Stimulated activated naive CD8-positive, alpha-beta T cell treated with anti-CD3 and anti-CD28 coated beads, Interleukin-15, amount 100 ng/mL, for 72 hours (primary cell): ENCODE measurements at regions not wholly inside any gene's neighbourhood (a gene's known extent, or its start where the extent isn't known, plus 50 kb on each side); places are given as distances from the start of the nearest gene placed in this dataset.
"Not testable (repeated sequence)": the region's sequence is repeated elsewhere in the genome, so short reads cannot be mapped to it uniquely, and the experiment has no call there.

ENCODE experiments used
- ATAC-seq: fragments of 150-1000 bp; cut with Tn5 transposase; 2 replicates; pipeline ENCODE4 v1.10.0; 2021; ENCODE audit warnings: mild to moderate bottlenecking, moderate library complexity
- DNase-seq, 2 donors: peaks; one replicate each; pipeline ENCODE4 v3.0.0; 2021 to 2022
- H3K27ac Mint-ChIP-seq, 2 donors: one replicate each; pipeline ENCODE4 v1.8.0; 2022; ENCODE audit warnings: mild to moderate bottlenecking in 2 of 2, mixed read lengths in 2 of 2, moderate library complexity in 2 of 2
- H3K27me3 Mint-ChIP-seq: one replicate; pipeline ENCODE4 v1.8.0; 2022; ENCODE audit warnings: mixed read lengths
- H3K4me1 Mint-ChIP-seq: one replicate; pipeline ENCODE4 v1.8.0; 2022; ENCODE audit warnings: mild to moderate bottlenecking, mixed read lengths
- H3K4me3 Mint-ChIP-seq, 2 donors: one replicate each; pipeline ENCODE4 v1.8.0; 2022; ENCODE audit warnings: mild to moderate bottlenecking in 2 of 2, mixed read lengths in 2 of 2, moderate library complexity in 1 of 2
- H3K9me3 Mint-ChIP-seq, 2 donors: one replicate each; pipeline ENCODE4 v1.8.0; 2022; ENCODE audit warnings: mixed read lengths in 2 of 2

- not testable (repeated sequence) for H3K27me3 Mint-ChIP-seq, ATAC-seq, H3K27ac Mint-ChIP-seq, H3K4me3 Mint-ChIP-seq, H3K4me1 Mint-ChIP-seq, DNase-seq, H3K9me3 Mint-ChIP-seq
These were observed 1282.2 kb upstream of the ADGRL4 start for GRCh38 chr1:80288750-80289149.

- no peaks in the 10 kb centered on the region for H3K27me3 Mint-ChIP-seq
- no peak overlapping the region for H3K4me3 Mint-ChIP-seq
- peaks cover 8 to 25% of the 10 kb centered on the region in 2 donors for H3K9me3 Mint-ChIP-seq
- ATAC-seq: no peak
- no peak overlapping the region for H3K27ac Mint-ChIP-seq
- no peaks in the 10 kb centered on the region for H3K4me1 Mint-ChIP-seq
- no peak for DNase-seq
These were observed 1276.0 kb upstream of the ADGRL4 start for GRCh38 chr1:80282536-80282935.

- Mint-ChIP-seq H3K27ac (no peak overlapping the region), H3K4me1 (no peaks in the 10 kb centered on the region), H3K9me3 (peaks cover 21 to 25% of the 10 kb centered on the region in 2 donors), H3K27me3 (no peaks in the 10 kb centered on the region), H3K4me3 (no peak overlapping the region)
- DNase-seq (no peak), ATAC-seq (no peak)
These were observed 1272.4 kb upstream of the ADGRL4 start for GRCh38 chr1:80278936-80279335.

GRCh38 chr1:80274256-80274655 lies 1267.7 kb upstream of the ADGRL4 start:
- no peak overlapping the region for H3K27ac Mint-ChIP-seq
- ATAC-seq (no peak), DNase-seq (no peak)
- peaks cover 15 to 18% of the 10 kb centered on the region in 2 donors for H3K9me3 Mint-ChIP-seq
- H3K4me3 Mint-ChIP-seq: no peak overlapping the region
- no peaks in the 10 kb centered on the region for H3K4me1 Mint-ChIP-seq
- no peaks in the 10 kb centered on the region for H3K27me3 Mint-ChIP-seq

GRCh38 chr1:80272495-80272894 lies 1266.0 kb upstream of the ADGRL4 start:
- no peak for ATAC-seq
- no peaks in the 10 kb centered on the region for H3K4me1 Mint-ChIP-seq
- no peak overlapping the region for H3K27ac Mint-ChIP-seq
- DNase-seq: no peak
- no peak overlapping the region for H3K4me3 Mint-ChIP-seq
- H3K9me3 Mint-ChIP-seq: peaks cover 15 to 21% of the 10 kb centered on the region in 2 donors
- no peaks in the 10 kb centered on the region for H3K27me3 Mint-ChIP-seq

- Mint-ChIP-seq H3K27ac (no peak overlapping the region), H3K4me1 (no peaks in the 10 kb centered on the region), H3K27me3 (no peaks in the 10 kb centered on the region), H3K9me3 (peaks cover 14 to 44% of the 10 kb centered on the region in 2 donors), H3K4me3 (no peak overlapping the region)
- DNase-seq (no peak), ATAC-seq (no peak)
These were observed 1252.1 kb upstream of the ADGRL4 start for GRCh38 chr1:80258659-80259058.

GRCh38 chr1:80251591-80251990 lies 1245.1 kb upstream of the ADGRL4 start:
- Mint-ChIP-seq H3K4me1 (no peaks in the 10 kb centered on the region), H3K4me3 (no peak overlapping the region), H3K27ac (no peak overlapping the region), H3K27me3 (no peaks in the 10 kb centered on the region), H3K9me3 (peaks cover 0 to 27% of the 10 kb centered on the region in 2 donors)
- DNase-seq: no peak
- ATAC-seq: no peak

GRCh38 chr1:80251171-80251570 lies 1244.6 kb upstream of the ADGRL4 start:
- H3K27ac Mint-ChIP-seq: no peak overlapping the region
- H3K4me1 Mint-ChIP-seq: no peaks in the 10 kb centered on the region
- no peak for ATAC-seq

GRCh38 chr1:80250573-80251168 lies 1244.1 kb upstream of the ADGRL4 start:
- H3K27ac Mint-ChIP-seq: no peak overlapping the region
- H3K4me3 Mint-ChIP-seq: no peak overlapping the region
- DNase-seq: no peak
- H3K9me3 Mint-ChIP-seq: peaks cover 0 to 27% of the 10 kb centered on the region in 2 donors
- ATAC-seq: no peak
- no peaks in the 10 kb centered on the region for H3K27me3 Mint-ChIP-seq
- no peaks in the 10 kb centered on the region for H3K4me1 Mint-ChIP-seq

More at GRCh38 chr1:80251171-80251570, 1244.6 kb upstream of the ADGRL4 start:
- Mint-ChIP-seq H3K4me3 (no peak overlapping the region), H3K9me3 (peaks cover 0 to 27% of the 10 kb centered on the region in 2 donors), H3K27me3 (no peaks in the 10 kb centered on the region)
- DNase-seq: no peak

GRCh38 chr1:80249699-80250098 lies 1243.2 kb upstream of the ADGRL4 start:
- DNase-seq (no peak), ATAC-seq (no peak)
- peaks cover 0 to 24% of the 10 kb centered on the region in 2 donors for H3K9me3 Mint-ChIP-seq
- H3K27ac Mint-ChIP-seq: no peak overlapping the region
- no peak overlapping the region for H3K4me3 Mint-ChIP-seq
- no peaks in the 10 kb centered on the region for H3K27me3 Mint-ChIP-seq
- H3K4me1 Mint-ChIP-seq: no peaks in the 10 kb centered on the region

- no peaks in the 10 kb centered on the region for H3K4me1 Mint-ChIP-seq
- no peak overlapping the region for H3K27ac Mint-ChIP-seq
- H3K27me3 Mint-ChIP-seq: no peaks in the 10 kb centered on the region
- ATAC-seq (no peak), DNase-seq (no peak)
- no peak overlapping the region for H3K4me3 Mint-ChIP-seq
- H3K9me3 Mint-ChIP-seq: peaks cover 0 to 16% of the 10 kb centered on the region in 2 donors
These were observed 1242.4 kb upstream of the ADGRL4 start for GRCh38 chr1:80248886-80249285.

GRCh38 chr1:80245813-80246212 lies 1239.3 kb upstream of the ADGRL4 start:
- peaks cover 0 to 14% of the 10 kb centered on the region in 2 donors for H3K9me3 Mint-ChIP-seq
- no peaks in the 10 kb centered on the region for H3K4me1 Mint-ChIP-seq
- DNase-seq (no peak), ATAC-seq (no peak)
- H3K4me3 Mint-ChIP-seq: no peak overlapping the region
- H3K27ac Mint-ChIP-seq: no peak overlapping the region
- H3K27me3 Mint-ChIP-seq: no peaks in the 10 kb centered on the region

- Mint-ChIP-seq H3K4me1 (no peaks in the 10 kb centered on the region), H3K27ac (no peak overlapping the region), H3K9me3 (peaks cover 0 to 4% of the 10 kb centered on the region in 2 donors), H3K4me3 (no peak overlapping the region), H3K27me3 (no peaks in the 10 kb centered on the region)
- ATAC-seq (no peak), DNase-seq (no peak)
These were observed 1237.8 kb upstream of the ADGRL4 start for GRCh38 chr1:80244372-80244771.

GRCh38 chr1:80241566-80241965 lies 1235.0 kb upstream of the ADGRL4 start:
- DNase-seq (no peak), ATAC-seq (no peak)
- H3K4me1 Mint-ChIP-seq: no peaks in the 10 kb centered on the region
- H3K9me3 Mint-ChIP-seq: peaks cover 0 to 4% of the 10 kb centered on the region in 2 donors
- no peak overlapping the region for H3K4me3 Mint-ChIP-seq
- no peak overlapping the region for H3K27ac Mint-ChIP-seq
- H3K27me3 Mint-ChIP-seq: no peaks in the 10 kb centered on the region

GRCh38 chr1:80225510-80225909 lies 1219.0 kb upstream of the ADGRL4 start:
- no peaks in the 10 kb centered on the region for H3K4me1 Mint-ChIP-seq
- peaks cover 0 to 6% of the 10 kb centered on the region in 2 donors for H3K9me3 Mint-ChIP-seq
- ATAC-seq (no peak), DNase-seq (no peak)
- no peak overlapping the region for H3K27ac Mint-ChIP-seq
- H3K27me3 Mint-ChIP-seq: no peaks in the 10 kb centered on the region
- no peak overlapping the region for H3K4me3 Mint-ChIP-seq

GRCh38 chr1:80221319-80221718 lies 1214.8 kb upstream of the ADGRL4 start:
- ATAC-seq (no peak), DNase-seq (no peak)
- Mint-ChIP-seq H3K4me3 (no peak overlapping the region), H3K9me3 (peaks cover 0 to 6% of the 10 kb centered on the region in 2 donors), H3K27me3 (no peaks in the 10 kb centered on the region), H3K4me1 (no peaks in the 10 kb centered on the region), H3K27ac (no peak overlapping the region)

- Mint-ChIP-seq H3K4me3 (no peak overlapping the region), H3K27ac (no peak overlapping the region), H3K9me3 (no peaks in the 10 kb centered on the region), H3K27me3 (no peaks in the 10 kb centered on the region), H3K4me1 (no peaks in the 10 kb centered on the region)
- no peak for DNase-seq
- no peak for ATAC-seq
These were observed 1211.6 kb upstream of the ADGRL4 start for GRCh38 chr1:80218112-80218511.
